ENCODE measurements at regions not wholly inside any gene's neighbourhood (a gene's known extent, or its start where the extent isn't known, plus 50 kb on each side); places are given as distances from the start of the nearest gene placed in this dataset.

DNA sequence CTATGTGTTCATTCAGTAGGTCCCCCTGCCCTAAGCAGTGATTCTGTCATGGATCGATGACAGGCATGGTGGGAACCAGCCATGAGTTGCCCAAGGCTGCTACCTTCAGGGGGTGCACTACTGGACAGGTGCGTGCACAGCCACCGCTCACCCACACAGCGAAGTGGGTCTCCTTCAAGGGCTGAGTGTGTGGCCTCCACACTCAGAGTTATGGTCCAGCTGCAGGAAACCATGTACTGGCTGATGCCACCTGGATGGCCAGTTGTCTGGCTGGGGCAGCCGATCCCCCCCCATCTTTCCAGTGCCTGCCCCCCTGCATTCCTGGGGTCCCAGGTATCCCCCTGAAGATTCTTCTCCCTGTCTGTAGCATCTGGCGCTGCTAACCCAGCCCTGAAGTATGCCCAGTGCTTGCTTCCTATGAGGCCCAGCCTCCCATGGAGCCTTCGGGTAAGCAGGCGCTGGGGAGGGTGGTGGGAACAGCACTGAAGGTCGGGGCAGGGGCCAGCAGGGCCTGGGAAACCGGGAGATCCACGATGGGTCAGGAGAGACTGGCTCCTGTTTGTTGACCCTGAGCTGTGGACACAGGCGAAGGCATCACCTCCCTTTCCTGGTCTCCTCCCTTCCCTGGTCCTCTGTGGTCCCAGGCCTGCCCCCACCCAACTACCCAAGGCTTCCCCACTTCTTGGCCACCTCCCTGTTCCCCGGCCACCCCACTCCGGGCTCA, 106.0 kb downstream of the VEGFA start:
- no peak for DNase-seq (ENCODE audit: low spot score)
- in situ Hi-C loops (cut with MboI; ENCODE audit: low pct_unique_long_range_greater_than_20kb, low sequenced_read_pairs, unreplicated experiment): no loop called here
- TF ChIP-seq, protein P1, sequence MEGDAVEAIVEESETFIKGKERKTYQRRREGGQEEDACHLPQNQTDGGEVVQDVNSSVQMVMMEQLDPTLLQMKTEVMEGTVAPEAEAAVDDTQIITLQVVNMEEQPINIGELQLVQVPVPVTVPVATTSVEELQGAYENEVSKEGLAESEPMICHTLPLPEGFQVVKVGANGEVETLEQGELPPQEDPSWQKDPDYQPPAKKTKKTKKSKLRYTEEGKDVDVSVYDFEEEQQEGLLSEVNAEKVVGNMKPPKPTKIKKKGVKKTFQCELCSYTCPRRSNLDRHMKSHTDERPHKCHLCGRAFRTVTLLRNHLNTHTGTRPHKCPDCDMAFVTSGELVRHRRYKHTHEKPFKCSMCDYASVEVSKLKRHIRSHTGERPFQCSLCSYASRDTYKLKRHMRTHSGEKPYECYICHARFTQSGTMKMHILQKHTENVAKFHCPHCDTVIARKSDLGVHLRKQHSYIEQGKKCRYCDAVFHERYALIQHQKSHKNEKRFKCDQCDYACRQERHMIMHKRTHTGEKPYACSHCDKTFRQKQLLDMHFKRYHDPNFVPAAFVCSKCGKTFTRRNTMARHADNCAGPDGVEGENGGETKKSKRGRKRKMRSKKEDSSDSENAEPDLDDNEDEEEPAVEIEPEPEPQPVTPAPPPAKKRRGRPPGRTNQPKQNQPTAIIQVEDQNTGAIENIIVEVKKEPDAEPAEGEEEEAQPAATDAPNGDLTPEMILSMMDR (IDR thresholded peaks at IDR 0.05; ENCODE audit: extremely low read depth, insufficient read depth, missing control alignments): no peak

DNA sequence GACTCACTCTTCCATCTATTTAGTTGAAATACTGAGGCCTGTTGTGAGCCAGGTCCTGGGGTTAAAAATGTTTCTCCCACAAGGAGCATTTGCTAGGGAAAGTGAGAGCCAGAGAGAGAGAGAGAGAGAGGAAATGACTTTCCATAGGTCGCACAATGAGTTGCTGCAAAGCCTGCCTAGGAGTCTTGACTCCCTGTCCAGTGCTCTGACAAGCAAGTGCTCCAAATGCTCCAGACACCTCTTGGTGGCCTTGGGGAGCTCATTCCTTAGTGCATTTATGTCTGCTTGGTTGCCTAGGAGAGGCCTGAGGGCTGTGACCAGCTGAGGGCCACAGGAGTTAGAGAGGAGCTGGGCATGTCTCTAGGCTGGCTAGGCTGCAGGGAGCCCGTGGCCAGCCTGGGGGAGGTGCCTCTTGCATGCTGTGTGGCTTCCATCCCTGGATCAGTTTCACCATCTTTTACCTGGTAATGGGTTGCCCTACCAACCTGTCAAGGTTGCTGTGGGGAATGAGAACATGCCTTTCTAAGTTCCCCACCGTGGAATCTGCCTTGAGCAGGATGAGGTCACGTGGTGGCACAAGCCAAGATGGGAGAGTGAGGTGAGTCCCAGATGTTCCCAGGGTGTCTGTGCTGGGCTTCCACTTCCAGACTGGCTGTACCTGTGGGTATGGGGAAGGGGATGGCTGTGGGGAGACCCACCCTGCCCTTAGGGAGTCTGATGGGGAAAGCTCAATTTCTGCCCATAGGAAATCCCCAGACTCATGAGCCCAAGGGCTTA, 105.0 kb downstream of the VEGFA start:
- no peak for DNase-seq (ENCODE audit: low spot score)
- TF ChIP-seq, protein P1 (IDR thresholded peaks at IDR 0.05; ENCODE audit: extremely low read depth, insufficient read depth, missing control alignments): no peak
- in situ Hi-C loops (cut with MboI; ENCODE audit: low pct_unique_long_range_greater_than_20kb, low sequenced_read_pairs, unreplicated experiment): no loop called here

DNA sequence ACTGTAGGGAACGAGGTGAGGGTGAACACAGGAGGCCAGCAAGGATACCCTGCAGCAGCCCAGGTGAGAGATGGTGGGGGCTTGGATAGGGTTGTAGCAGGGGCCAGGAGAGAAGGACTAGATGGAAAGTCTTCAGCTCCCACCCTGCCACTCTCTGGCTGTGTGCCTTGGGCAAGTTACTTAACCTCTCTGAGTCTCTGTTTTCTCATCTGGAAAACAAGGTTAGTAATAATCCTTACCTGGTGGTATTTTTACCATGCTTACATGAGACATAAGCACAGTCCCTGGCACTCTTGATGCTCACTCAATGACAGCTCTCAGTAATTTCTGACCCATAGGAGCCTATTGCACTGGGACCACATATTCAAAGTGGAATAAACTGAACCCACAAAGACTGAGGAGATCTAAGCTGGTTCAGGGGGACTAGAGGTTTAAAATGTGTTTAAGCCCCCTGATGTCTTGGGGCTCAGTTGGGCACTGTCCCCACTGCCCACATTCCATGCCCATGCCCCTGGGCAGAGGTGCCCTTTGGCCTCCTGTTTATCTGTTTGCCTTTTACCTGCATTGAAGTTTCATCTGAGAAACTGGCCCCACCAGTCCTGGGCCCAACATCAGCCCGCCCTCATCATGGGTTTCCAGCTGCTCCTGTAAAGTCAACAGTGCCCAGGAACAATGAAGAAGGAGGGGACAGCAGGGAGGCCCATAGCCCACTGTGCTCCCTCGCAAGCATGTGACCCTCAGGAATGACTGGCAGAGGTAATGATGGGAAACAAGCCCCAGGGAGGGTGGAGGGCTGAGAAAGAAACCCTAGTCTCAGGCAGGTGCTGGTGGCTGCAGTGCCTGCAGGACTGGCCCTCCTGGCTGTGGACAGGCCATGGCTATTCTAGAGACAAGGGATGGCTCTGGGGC, 104.0 kb downstream of the VEGFA start:
- in situ Hi-C loops (cut with MboI; ENCODE audit: low pct_unique_long_range_greater_than_20kb, low sequenced_read_pairs, unreplicated experiment): no loop called here
- TF ChIP-seq, protein P1 (IDR thresholded peaks at IDR 0.05; ENCODE audit: extremely low read depth, insufficient read depth, missing control alignments): no peak
- no peak for DNase-seq (ENCODE audit: low spot score)

DNA sequence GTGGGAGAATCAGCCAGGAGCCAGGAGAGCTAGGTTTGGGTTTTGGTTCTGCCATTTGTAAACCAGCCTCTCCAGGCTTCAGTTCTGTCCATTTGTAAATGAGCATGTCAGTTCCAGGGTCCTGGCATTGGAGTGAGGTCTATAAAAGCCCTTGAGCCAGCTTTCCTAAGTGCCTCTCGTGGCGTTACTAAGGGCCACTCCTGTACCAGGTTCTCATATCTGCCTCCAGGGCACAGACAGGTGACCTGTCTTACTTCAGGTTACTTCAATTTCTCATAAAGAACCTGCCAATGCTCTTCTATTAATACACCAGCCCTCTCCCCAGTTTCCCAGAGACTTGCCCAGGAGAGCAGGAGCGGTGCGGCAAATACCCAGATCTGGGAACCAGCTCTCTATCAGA, 101.9 kb downstream of the VEGFA start:
- in situ Hi-C loops (cut with MboI; ENCODE audit: low pct_unique_long_range_greater_than_20kb, low sequenced_read_pairs, unreplicated experiment): no loop called here
- TF ChIP-seq, protein P1 (IDR thresholded peaks at IDR 0.05; ENCODE audit: extremely low read depth, insufficient read depth, missing control alignments): no peak
- no peak for DNase-seq (ENCODE audit: low spot score)

DNA sequence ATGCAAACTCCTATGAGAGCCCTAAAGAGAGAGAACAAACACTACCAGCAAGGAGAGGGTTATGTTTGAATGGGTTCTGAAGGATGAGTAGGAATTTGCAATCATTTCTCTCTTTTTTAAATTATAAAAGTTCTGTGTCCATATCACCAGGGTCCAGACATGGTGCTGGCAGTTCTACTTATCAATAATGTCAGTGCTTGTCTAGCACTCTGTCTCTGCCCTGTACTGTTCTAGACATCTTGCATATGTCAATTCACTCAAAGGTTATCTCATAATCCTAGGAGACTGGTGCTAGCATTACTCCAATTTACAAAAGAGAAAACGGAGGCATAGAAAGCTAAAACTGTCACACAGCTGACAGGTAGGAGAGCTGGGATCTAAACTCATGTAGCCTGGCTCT, 101.3 kb downstream of the VEGFA start:
- in situ Hi-C loops (cut with MboI; ENCODE audit: low pct_unique_long_range_greater_than_20kb, low sequenced_read_pairs, unreplicated experiment): no loop called here
- DNase-seq (ENCODE audit: low spot score): no peak
- TF ChIP-seq, protein P1 (IDR thresholded peaks at IDR 0.05; ENCODE audit: extremely low read depth, insufficient read depth, missing control alignments): no peak

DNA sequence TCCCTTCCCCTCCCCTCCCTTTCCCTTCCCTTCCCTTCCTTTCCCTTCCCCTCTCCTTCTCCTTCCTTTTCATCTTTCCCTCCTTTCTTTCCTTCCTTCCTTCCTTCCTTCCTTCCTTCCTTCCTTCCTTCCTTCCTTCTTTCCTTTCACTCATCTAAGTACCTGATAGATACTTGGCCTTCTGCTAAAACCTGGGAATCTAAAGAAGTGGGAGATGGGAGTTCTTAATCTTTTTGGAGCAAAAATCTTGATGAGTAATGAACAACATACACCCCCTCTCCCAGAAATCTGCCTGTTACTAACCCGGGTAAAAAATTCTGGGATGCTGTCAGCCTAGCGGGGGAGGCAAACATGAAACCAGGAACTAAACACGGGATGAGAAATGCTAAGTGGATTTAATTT, 100.7 kb downstream of the VEGFA start:
- no peak for DNase-seq (ENCODE audit: low spot score)
- in situ Hi-C loops (cut with MboI; ENCODE audit: low pct_unique_long_range_greater_than_20kb, low sequenced_read_pairs, unreplicated experiment): no loop called here

More for the DNA sequence above, 100.7 kb downstream of the VEGFA start:
- TF ChIP-seq, protein P1 (IDR thresholded peaks at IDR 0.05; ENCODE audit: extremely low read depth, insufficient read depth, missing control alignments): no peak

All from GM13977 (cell line).